Germinal center (tissue), 1 donor: ENCODE measurements at regions not wholly inside any gene's neighbourhood (a gene's known extent, or its start where the extent isn't known, plus 50 kb on each side); places are given as distances from the start of the nearest gene placed in this dataset.
"Not testable (repeated sequence)": the region's sequence is repeated elsewhere in the genome, so short reads cannot be mapped to it uniquely, and the experiment has no call there.

Source experiments
- DNase-seq: peaks from one replicate; pipeline ENCODE4 v3.0.0; 2012; ENCODE audit warnings: mixed read lengths, low spot score

DNA sequence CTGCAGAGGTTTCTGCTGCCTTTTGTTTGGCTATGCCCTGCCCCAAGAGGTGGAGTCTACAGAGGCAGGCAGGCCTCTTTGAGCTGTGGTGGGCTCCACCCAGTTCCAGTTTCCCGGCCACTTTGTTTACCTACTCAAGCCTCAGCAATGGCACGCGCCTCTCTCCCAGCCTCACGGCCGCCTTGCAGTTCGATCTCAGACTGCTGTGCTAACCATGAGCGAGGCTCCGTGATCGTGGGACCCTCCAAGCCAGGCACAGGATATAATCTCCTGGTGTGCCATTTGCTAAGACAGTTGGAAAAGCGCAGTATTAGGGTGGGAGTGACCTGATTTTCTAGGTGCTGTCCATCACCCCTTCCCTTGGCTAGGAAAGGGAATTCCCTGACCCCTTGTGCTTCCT is 566.6 kb downstream of the TMEM38B start:
- DNase-seq: not testable (repeated sequence)

DNA sequence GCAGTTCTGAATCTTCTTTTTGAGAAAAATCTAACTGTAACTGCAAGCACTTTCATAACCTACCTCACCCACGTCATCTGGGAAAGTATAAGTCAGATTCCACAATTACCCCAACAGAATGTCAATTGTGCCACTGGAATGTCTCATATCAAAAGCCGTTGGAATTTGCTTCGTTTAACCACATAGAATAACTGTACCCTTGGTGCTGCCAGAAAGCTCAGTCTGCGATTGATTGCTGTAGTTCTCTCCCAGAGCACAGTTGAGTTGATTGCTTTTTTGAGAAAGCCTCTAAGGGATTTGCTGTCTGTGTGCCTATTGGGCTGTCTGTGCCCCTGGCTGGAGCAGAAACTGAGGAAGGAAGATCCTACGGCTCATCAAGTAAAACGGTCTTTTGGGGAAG is 583.6 kb downstream of the TMEM38B start:
- DNase-seq: no peak

DNA sequence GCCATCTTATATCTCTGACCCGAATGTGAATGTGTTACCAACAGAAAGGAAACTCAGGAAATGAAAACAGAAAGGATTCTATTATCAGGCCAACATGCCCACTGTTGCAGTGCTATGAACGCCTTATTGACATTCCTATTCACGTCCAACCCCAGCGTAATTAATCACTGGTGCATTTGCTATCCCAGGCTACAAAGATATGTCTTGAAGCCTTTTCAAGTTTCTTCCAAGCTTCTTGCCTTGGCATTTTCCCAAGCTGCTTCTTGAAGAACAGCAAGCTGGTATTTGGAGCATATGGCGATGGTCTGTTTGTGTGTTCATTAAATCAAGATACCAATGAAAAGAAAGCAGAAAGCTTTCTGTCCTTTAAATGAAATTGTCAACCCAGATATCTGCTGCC is 579.2 kb upstream of the ZNF462 start:
- no peak for DNase-seq

DNA sequence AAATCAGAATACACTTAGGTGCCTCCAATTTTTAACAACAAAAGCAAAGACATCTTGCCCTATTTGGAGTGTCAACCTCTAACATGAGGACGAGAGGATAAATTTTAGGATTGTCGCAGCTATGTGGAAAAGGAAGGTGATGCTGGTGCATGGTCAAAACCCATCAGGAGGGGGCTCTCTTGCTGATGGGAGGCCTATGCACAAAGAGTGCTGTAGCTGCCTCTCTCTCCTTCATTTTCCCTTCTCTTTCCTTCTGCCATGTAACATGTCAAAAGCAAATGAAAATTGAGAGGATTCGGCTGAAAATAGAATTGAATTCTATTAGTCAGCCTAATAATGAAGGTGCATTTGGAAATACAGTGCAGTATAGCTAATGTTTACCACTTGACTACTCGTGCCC is 578.7 kb upstream of the ZNF462 start:
- no peak for DNase-seq

DNA sequence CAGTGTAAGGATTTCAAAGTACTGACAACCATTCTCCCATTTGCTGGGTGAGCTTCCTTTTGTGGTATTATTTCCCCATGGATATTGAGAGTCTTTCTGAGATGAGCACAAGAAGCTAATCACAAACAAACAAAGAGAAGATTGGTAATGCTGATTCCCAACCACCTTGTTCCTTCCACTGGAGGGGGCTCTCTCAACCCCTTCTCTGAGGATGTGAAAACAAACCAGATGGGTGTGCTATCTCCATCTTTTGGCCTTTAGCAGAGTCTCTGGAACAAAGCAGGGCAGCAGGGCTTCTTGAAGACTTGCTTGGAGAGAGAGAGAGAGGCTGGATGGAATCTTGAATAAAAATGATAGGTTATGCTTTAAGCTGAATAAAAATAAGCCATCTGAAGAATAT is 576.7 kb upstream of the ZNF462 start:
- no peak for DNase-seq

DNA sequence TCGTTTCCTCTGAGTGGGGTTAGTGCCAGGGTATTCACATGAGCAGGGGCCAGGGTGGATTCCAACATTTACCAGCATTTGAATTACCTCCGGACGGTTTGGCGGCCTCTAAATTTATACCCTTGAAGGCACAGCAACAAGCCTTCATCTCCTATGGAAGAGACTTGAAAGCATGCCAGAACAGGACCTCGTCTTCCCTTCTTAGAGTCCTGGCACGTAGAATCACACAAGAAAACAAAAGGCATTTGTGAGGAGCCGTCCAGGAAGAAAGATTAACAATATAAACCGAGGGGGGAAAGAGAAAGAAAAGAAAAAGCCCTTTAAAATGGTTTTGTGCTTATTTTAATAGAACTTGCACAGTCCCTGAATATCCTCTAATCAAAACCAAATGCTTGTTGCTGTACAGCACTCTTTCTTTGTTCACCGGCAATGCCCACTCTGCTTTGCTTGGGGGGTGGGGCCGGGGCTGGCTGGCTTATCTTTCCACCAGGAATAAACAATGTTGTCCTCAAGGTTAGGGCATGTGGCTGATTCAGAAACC is 575.8 kb upstream of the ZNF462 start:
- no peak for DNase-seq

DNA sequence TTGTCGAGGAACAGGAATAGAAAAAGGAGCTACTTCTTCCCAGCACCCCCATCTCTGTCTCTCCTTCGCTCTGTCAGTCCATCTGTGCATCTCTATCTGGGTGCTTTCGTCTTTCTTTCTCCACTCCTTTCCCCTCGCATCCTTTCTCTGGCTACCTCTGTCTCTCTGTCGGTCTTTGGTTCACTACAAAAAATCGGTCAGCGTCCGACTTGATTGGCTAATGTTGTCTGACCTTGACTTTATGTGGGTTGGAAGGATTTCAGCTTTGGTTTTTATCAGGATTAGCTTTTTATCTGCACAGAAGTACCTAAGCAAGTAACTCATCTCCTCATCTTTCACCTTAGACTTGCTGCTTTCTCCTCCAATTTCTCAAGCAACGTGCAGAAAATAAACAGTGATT is 575.2 kb upstream of the ZNF462 start:
- DNase-seq: no peak

DNA sequence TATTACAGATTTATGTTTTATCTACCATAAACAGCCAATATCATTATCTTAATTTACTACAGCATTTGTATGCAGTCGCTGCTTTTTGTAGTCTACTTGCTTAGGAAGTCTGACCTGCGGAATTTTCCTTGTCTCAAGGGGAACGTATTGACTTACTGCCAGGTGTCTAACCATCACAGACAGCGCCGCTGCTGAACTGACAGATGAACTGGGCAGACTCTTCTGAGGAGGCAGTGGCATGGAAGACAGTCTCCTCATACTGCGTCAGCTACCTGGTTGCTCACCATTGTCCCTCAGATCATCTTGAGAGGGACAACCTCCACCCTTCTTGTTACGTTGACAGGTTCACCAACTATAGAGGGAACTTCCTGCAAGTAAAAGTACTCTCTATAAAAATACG is 574.3 kb upstream of the ZNF462 start:
- DNase-seq: no peak

DNA sequence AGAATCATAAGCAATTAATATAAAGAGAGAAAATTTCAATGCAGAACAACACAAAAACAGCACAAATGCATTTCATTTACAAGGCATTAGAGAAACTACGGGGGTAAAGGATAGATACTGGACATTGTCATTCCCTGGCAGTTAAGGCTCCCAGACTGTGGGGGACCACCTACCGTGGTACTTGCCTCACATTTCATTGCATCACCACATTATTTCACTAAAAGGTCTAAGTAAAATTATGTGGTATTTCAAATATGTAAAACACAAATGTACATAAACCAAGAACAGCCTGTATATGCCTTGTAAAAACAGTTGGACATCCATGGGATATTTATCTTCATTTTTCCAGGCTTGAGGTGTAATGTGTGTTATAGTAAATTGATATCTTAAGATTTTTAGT is 571.2 kb upstream of the ZNF462 start:
- DNase-seq: no peak

DNA sequence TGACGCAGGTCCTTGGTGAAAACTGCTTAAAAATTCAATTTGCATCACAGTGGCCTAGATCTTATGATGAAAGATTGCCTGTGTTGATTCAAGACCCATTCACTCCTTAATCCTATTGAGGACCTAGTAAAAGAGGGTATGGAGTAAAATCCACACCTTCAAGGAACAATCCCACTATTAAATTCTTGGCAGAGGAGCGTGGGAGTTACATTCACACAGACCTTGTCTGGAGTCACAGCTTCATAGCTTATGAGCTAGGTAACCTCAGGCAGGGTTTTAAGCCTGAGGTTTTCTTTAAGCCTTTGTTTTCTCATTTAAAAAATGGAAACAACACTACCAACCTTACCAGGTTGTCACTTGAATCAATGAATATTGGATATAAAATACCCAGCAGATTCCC is 566.5 kb upstream of the ZNF462 start:
- no peak for DNase-seq

DNA sequence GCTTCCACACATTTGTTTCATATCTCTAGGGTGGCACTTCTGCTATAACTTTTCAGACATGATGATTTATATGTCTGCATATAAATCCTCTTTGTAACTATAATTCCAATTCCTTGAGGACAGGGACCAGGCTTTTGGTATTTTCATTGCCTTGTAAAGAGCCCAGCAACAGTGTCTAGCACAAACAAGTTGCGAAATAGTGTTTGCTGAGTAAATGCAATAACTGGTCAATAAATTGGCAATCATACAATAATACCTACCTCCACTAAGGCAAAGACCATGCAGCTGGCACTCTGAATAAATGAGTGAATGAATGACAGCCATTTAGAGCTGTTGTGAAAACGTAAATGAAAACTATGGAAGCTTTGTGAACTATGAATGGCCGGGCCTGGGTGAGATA is 564.0 kb upstream of the ZNF462 start:
- no peak for DNase-seq

DNA sequence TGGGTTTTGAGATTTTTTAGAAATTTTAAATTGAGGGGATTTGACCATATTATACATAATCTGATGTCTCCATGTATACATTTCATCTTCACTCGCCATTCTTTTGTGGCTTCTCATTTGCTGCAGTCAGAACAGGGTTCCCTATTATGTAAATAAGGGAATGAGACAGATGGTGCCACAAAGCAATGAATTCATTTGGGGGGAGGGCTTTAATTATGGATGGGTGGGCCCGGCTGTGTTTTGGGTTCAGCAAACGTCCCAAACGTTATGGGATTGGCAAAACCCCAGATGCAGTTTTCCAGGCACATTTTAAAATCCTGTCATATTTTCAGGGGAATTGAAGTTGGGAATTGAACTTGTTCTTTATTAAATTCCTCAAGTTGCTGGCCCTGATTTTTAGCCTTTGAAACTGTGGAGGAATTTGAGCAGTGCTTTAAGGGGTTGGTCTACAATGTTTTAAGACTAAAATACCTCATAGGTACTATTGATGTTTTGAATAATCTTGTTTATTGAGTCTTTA is 558.5 kb upstream of the ZNF462 start:
- no peak for DNase-seq

DNA sequence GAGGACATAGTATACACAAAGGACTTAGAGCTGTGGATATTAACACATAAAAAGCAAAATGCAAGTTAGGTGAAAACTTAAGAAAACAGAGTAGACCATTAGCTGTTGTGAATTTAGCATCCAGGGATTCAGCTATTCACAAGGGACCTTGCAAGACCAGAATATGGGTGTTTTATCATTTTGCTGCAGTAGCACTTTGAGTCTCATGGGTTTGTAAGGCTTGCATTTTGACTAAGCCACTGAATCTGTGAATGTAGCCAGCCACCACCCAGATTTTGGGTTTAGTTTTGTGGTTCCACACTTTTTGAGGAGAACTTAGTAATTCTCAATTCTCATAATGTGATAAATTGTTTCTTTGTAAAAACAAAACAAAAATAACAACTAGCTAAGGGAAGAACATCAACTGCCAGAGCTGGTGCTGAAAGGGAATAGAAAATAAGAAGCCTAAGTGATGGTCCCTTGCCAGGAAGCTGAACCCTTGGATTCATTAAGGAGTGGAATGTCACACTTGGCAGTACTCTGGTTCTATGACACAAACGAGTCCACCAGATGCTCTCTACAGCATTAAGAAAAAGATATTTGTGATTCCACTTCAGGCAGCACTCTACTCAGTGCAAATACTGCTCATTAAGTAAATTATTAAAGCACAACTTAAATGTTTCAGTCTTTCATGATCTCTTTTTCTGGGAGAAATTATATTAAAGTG is 557.4 kb upstream of the ZNF462 start:
- DNase-seq: no peak

DNA sequence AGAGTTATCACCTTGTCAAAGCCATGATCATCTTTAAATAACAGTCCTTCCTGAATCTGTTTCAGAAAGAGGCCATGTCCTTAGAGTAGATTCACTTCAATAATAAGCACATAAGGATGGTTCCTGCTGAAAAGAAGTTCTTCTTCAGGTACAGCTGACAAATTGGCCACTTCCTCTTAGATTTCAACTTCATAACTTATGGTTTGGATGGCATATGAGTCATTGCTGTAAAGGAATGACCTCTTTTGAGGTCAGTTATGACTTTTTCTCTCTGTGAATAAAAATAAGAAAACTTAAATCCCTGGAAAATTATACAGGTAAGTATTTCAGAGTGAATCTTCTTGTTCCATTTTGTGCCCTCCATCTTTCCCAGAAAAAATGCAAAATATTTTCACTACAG is 555.3 kb upstream of the ZNF462 start:
- DNase-seq: no peak

DNA sequence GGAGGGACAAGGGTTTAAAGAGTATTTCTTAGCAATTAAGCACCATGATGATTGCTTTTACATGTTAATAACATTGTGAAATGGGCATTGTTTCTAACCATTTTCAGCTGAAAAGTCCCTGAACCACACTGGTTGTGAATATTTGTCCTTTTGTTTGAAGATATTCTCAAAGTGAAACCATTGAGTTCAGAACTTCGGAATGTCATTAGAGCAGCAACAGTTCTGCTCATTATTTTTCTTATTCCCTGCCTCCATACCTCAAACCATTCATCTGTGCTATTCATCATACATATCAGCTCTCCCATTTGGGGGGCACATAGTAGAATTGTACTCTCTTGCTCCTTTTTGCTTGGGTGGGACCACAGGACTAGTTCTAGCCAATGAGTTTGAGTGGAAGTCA is 553.0 kb upstream of the ZNF462 start:
- DNase-seq: no peak

DNA sequence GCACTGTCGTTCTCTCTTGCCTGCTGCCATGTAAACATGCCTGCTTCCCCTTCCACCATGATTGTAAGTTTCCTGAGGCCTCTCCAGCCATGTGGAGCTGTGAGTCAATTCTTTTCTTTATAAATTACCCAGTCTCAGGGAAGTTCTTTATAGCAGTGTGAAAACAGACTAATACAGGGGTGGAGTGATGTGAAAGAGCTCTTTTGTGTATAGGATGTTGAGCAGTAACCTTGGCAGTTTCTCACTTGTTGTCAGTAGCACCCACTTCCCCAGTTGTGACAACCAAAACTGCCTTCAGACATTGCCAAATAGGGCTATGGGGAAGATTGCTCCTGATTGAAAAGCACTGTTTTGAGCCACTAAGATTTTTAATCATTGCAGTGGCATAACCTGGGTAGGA is 552.2 kb upstream of the ZNF462 start:
- DNase-seq: no peak

DNA sequence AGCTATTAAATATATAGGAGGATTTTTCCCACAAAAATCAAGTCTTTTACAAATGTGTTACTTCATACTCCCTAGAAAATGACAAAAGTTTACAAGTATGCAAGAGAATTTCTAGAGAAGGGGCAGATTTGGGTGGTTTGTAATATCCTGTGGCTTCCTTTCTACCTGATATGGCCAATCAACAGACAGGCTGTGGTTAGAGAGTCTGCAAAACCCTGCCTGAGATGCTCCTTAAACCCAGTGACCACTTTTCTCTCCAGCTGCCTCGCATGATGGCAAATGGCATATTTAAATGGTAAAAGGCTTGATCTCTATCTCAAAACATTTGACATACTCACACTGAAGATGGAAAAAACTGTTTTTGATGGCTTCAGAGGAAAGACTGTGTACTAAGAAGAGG is 550.1 kb upstream of the ZNF462 start:
- no peak for DNase-seq

DNA sequence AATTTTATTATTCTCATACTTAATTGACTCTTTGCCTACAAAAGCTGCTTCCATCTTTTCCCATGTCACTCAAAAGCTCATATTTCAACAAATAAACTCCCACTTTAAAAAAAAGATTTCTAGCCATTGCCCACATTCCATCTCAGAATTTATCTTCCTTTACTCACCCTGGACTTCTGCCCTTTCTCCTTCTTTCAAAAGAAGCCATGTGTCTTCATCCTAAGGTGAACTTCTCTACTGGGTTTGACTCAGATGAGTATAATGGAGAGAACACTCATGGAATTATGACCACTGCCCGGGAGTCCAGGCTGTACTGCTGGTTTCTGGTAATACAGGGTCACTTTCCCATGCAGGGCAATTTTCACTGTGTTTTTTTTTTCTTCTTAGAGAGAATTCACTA is 548.5 kb upstream of the ZNF462 start:
- DNase-seq: no peak

DNA sequence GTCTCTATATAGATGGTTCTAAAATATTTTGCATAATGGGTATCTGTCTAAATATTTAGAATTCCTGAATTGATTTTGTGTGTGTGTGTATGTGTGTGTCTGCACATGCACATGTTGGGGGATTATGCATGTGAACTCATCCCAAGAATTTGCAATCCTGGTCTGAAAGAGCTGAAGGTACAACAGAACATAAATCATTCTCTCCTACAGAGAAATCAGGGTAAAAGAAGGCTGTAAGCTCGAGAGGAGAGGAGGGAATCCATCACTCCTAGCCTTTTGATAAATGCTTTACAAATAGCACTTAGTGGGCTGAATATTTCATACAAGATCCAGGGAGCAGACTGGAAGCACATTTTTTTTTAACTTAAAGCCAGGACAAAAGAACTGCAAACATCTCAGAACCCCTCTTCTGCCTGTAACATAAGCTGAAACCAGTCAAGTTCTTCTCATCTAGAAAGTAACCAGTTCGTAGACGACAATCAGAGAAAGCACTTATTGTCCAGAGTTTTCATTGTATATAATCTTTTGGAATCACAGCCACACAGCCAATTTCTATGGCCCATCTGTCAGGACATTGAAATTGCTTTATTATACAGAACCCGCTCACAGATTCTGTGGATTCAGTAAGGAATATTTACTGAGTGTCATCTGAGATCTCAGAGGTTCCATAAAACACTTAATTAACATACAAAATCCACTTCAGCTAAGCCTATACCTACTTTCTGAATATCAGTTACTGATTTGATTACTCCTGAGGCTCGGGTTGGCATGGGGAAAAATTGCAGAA is 541.4 kb upstream of the ZNF462 start:
- no peak for DNase-seq

DNA sequence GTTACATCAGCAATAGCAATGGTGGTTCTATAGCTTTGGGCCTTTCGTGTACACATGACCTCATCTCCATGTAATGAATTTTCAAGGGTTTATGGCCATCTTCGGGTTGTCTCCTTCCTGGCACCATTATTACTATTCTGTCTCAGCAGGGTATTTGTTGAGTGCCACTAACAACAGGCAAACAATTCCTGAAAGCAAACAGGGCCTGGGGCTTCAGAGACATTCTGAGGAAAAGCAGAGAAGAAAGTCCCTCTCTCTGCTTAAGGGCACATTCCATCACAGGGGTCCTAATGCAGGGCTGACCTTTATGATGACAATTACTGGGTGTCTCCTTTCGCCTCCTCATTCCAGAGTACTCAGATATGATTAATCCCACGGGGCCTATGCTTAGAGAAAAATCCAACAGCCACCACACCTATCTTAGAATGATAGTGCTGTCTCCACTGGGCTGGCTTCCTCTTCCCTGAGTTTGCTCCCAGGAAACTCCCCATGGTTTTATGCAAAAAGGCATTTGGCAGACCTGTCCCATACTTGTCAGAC is 540.2 kb upstream of the ZNF462 start:
- no peak for DNase-seq

DNA sequence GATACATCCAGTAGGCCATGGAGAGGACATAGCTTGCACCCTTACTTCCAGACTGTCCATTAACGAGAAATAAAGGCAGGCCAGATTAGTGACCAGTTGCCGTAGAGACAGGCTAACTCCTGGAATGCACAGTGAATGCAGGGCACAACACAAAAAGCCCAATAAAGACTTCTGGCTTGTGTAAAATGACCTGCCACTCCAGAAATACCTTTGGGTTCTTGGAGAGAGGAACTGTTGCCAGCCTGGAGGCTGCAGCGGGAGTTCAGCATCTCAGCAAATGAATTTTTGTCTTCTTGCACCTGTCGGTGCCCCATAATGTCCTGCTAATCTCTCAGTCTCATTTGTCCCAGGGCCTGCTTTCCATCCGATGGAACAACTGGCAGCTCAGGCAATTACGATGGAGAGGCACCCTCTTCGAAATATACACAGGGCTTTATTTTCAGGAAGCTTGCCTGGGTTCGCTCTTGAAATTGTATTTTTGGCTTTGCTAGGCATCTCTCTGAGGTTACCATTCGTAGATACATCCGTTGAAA is 538.8 kb upstream of the ZNF462 start:
- DNase-seq: no peak

DNA sequence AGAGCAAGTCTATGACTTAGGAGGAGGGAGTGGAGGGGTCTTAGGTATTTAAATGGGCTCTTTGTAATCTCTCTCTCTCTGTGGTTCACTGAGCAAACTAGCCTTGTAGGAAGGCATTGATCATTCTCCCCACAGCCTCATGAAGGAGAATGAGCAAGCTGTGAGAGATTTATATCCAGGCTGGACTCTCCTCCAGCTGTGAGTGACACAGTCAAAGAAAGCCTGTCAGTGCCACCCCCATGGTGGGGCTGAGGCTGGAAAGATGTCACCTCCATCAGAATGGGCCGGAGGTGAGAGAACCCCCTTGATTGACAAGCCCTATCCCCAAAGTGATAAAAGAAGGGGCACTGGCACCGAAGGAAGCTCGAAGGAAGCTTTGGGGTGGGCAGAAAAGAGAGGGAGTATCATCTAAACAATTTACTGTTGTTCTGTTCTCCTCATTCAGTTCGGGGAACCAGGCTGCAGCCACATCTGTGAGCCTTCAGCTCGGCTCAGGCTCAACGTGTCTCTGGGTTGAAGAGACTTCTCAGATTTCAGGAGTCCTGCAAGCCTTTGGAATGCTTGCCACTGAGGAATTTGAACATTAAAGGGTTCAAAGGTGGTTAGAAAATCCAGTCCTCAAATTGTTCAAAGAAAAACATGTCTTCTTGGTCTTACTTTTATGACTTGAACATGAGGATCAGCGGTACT is 538.2 kb upstream of the ZNF462 start:
- no peak for DNase-seq
